ENCODE measurements at regions not wholly inside any gene's neighbourhood (a gene's known extent, or its start where the extent isn't known, plus 50 kb on each side); places are given as distances from the start of the nearest gene placed in this dataset.

DNA sequence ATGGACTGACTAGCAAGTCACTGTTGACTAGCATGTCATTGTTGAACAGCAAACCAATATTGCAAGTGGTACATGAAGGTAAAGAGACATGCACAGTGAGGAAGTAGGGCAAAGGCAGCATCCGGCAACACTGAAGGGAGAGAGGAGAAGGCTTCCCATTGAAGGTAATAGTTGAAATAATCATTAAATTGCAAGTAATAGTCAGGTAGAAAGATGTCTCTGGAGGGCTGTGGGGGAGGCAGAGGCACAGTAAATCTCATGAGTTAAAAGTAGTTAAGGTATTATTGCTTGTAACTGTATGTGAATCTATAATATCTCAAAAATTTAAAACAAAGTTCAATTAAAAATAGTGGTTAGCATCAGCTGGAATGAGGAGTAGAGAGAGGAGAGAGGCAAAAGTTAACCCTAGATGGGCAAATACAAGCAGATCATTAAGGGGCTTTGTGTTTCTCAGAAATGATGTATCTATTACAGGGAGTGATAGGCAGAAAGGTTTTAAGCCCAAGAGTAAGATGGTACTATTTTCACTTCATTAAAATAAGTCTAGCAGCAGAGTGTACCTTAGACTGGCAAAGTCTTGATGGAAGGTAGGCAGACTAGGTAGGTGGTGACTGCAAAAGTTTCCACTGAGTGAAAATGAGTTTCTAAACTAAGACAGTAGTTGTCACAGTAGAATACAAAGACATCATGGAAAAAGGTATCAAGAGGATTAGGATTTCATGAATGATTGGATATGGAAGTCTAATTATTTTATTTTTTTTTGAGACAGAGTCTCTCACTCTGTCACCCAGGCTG is 776.6 kb downstream of the RAB28 start:
- TF ChIP-seq ZNF124 (CRISPR knock-in tag; IDR thresholded peaks at IDR 0.05) (no peak), TRIM24 (CRISPR knock-in tag; IDR thresholded peaks at IDR 0.05) (no peak), MBNL3 (CRISPR knock-in tag; conservative IDR thresholded peaks at IDR 0.05) (no peak), HNRNPL (IDR thresholded peaks at IDR 0.05; ENCODE audit: low read depth, low read length) (no peak), SMC3 (IDR thresholded peaks at IDR 0.05; ENCODE audit: low read length) (no peak), ZNF720 (CRISPR knock-in tag; IDR thresholded peaks at IDR 0.05) (no peak)
- TF ChIP-seq, protein P1, sequence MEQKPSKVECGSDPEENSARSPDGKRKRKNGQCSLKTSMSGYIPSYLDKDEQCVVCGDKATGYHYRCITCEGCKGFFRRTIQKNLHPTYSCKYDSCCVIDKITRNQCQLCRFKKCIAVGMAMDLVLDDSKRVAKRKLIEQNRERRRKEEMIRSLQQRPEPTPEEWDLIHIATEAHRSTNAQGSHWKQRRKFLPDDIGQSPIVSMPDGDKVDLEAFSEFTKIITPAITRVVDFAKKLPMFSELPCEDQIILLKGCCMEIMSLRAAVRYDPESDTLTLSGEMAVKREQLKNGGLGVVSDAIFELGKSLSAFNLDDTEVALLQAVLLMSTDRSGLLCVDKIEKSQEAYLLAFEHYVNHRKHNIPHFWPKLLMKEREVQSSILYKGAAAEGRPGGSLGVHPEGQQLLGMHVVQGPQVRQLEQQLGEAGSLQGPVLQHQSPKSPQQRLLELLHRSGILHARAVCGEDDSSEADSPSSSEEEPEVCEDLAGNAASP (CRISPR knock-in tag; IDR thresholded peaks at IDR 0.05; ENCODE audit: borderline replicate concordance) = no peak
- TF ChIP-seq, protein P2, sequence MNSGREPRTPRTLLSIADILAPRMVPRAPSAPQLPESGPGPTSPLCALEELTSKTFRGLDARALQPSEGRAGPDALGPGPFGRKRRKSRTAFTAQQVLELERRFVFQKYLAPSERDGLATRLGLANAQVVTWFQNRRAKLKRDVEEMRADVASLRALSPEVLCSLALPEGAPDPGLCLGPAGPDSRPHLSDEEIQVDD (CRISPR knock-in tag; IDR thresholded peaks at IDR 0.05; ENCODE audit: borderline replicate concordance) = no peak
- TF ChIP-seq, protein P3, sequence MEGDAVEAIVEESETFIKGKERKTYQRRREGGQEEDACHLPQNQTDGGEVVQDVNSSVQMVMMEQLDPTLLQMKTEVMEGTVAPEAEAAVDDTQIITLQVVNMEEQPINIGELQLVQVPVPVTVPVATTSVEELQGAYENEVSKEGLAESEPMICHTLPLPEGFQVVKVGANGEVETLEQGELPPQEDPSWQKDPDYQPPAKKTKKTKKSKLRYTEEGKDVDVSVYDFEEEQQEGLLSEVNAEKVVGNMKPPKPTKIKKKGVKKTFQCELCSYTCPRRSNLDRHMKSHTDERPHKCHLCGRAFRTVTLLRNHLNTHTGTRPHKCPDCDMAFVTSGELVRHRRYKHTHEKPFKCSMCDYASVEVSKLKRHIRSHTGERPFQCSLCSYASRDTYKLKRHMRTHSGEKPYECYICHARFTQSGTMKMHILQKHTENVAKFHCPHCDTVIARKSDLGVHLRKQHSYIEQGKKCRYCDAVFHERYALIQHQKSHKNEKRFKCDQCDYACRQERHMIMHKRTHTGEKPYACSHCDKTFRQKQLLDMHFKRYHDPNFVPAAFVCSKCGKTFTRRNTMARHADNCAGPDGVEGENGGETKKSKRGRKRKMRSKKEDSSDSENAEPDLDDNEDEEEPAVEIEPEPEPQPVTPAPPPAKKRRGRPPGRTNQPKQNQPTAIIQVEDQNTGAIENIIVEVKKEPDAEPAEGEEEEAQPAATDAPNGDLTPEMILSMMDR (CRISPR knock-in tag; IDR thresholded peaks at IDR 0.05) = no peak
- TF ChIP-seq, protein P4, sequence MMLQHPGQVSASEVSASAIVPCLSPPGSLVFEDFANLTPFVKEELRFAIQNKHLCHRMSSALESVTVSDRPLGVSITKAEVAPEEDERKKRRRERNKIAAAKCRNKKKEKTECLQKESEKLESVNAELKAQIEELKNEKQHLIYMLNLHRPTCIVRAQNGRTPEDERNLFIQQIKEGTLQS (CRISPR knock-in tag; IDR thresholded peaks at IDR 0.05) = no peak

Data from HepG2 (cell line).